Spleen (tissue), 11 donors: ENCODE measurements at regions not wholly inside any gene's neighbourhood (a gene's known extent, or its start where the extent isn't known, plus 50 kb on each side); places are given as distances from the start of the nearest gene placed in this dataset.

Source experiments
- DNase-seq: peaks from one replicate; pipeline ENCODE4 v3.0.0-alpha.2; 2020
- H3K27ac ChIP-seq, 8 donors: fragments of 200-600 bp; sonication (generic) in 7 of 8; 1 replicate in 4 of 8; 2 replicates in 4 of 8; pipeline versions ENCODE4 v1.5.0 to v1.8.0; 2016 to 2021; ENCODE audit warnings: inconsistent platforms in 4 of 8, mild to moderate bottlenecking in 4 of 8, moderate library complexity in 1 of 8
- H3K27me3 ChIP-seq, 7 donors: fragments of 200-600 bp; sonication (generic) in 6 of 7; replicated peaks in 1 of 7; 1 replicate in 4 of 7; 2 replicates in 3 of 7; pipeline versions ENCODE4 v1.5.0 to v1.8.0; 2016 to 2021; ENCODE audit warnings: inconsistent platforms in 3 of 7, mild to moderate bottlenecking in 1 of 7
- H3K36me3 ChIP-seq, 6 donors: fragments of 200-600 bp; sonication (generic) in 5 of 6; 1 replicate in 4 of 6; 2 replicates in 2 of 6; pipeline versions ENCODE4 v1.5.0 to v1.8.0; 2016 to 2021; ENCODE audit warnings: inconsistent platforms in 2 of 6
- H3K4me1 ChIP-seq, 6 donors: fragments of 200-600 bp; sonication (generic) in 5 of 6; 1 replicate in 3 of 6; 2 replicates in 3 of 6; pipeline versions ENCODE4 v1.5.0 to v1.8.0; 2016 to 2021; ENCODE audit warnings: inconsistent platforms in 3 of 6
- H3K4me3 ChIP-seq, 8 donors: fragments of 200-600 bp; sonication (generic) in 7 of 8; 1 replicate in 4 of 8; 2 replicates in 4 of 8; pipeline versions ENCODE4 v1.5.0 to v1.8.0; 2016 to 2021; ENCODE audit warnings: inconsistent platforms in 4 of 8, mild to moderate bottlenecking in 4 of 8, moderate library complexity in 2 of 8
- H3K9me3 ChIP-seq, 8 donors: fragments of 200-600 bp; sonication (generic) in 7 of 8; 1 replicate in 4 of 8; 2 replicates in 4 of 8; pipeline versions ENCODE4 v1.5.0 to v1.8.0; 2016 to 2021; ENCODE audit warnings: inconsistent platforms in 4 of 8
- CTCF ChIP-seq, 11 experiments: fragments of 200-600 bp in 7 of 11; fragments of 450-650 bp in 4 of 11; sonication (generic) in 4 of 11; IDR thresholded peaks in 8 of 11; conservative IDR thresholded peaks in 3 of 11; 1 replicate in 7 of 11; 2 replicates in 4 of 11; pipeline versions ENCODE4 v1.4.0 to v1.8.0; 2016 to 2021; ENCODE audit warnings: antibody characterized with exemption in 11 of 11, inconsistent platforms in 4 of 11, mild to moderate bottlenecking in 1 of 11
- POLR2A ChIP-seq, 3 donors: fragments of 450-650 bp; IDR thresholded peaks; one replicate each; pipeline ENCODE4 v1.5.1; 2017; ENCODE audit warnings: antibody characterized with exemption in 3 of 3, mild to moderate bottlenecking in 1 of 3
- POLR2AphosphoS5 ChIP-seq, 3 donors: sonication (generic); formaldehyde crosslinking; IDR thresholded peaks; one replicate each; pipeline ENCODE4 v1.5.1; 2017; ENCODE audit warnings: antibody characterized with exemption in 3 of 3
- WGBS, 5 donors: extraction: QIAGEN DNeasy Blood & Tissue Kit in 3 of 5; methylation state at CpG; one replicate each; pipeline versions ENCODE4 v1.1.5 to v1.1.7; 2013 to 2018; 5-methylcytosine and 5-hydroxymethylcytosine counted together
- intact Hi-C: fragments of 100-400 bp; cut with DNase I; formaldehyde crosslinking; loops from one replicate; pipeline ENCODE4 v1.15.0; 2023; ENCODE audit warnings: low total_unique reads
- donor health status: healthy with polysubstance abuse.
- donor health status: DM: no; HTN: no; CAD: no; lungs with moderate emphysema.
- donor health status: DM: no; HTN: no; CAD: no.
- donor health status: Bipolar disorder and iron deficiency.
- donor health status: healthy.
- donor health status: DM: no; HTN: no; CAD: no.
- donor health status: DM: yes; HTN: yes; CAD: no.

- no peak overlapping the region for H3K27ac ChIP-seq
- no peak overlapping the region for H3K4me3 ChIP-seq
- no peak for DNase-seq
- TF ChIP-seq POLR2AphosphoS5 (IDR thresholded peaks at IDR 0.05) (no peak), POLR2A (IDR thresholded peaks at IDR 0.05) (no peak), CTCF (IDR thresholded peaks at IDR 0.05 in 8 of 11, conservative IDR thresholded peaks at IDR 0.05 in 3 of 11) (no peak)
- no peaks in the 10 kb centered on the region for H3K36me3 ChIP-seq
- 82 to 89% (median 87%) methylated on average over 8 of the region's 8 CpGs for WGBS, 5 donors
- peaks cover 0 to 6% (median 0%) of the 10 kb centered on the region in 6 donors for H3K4me1 ChIP-seq
- H3K9me3 ChIP-seq = peaks cover 0 to 6% (median 0%) of the 10 kb centered on the region in 8 donors
- no peaks in the 10 kb centered on the region for H3K27me3 ChIP-seq
- intact Hi-C loops = no loop called here
Measured at GRCh38 chr12:115319446-115320040, 635.6 kb upstream of the TBX3 start.

- no peak for TF ChIP-seq POLR2AphosphoS5 (IDR thresholded peaks at IDR 0.05)
- no peak for TF ChIP-seq POLR2A (IDR thresholded peaks at IDR 0.05)
- TF ChIP-seq CTCF (IDR thresholded peaks at IDR 0.05 in 8 of 11, conservative IDR thresholded peaks at IDR 0.05 in 3 of 11) = no peak
- intact Hi-C loops = no loop called here
Measured at GRCh38 chr12:115313929-115314328, 630.0 kb upstream of the TBX3 start.

GRCh38 chr12:115312901-115313300 is 628.9 kb upstream of the TBX3 start:
- TF ChIP-seq POLR2AphosphoS5 (IDR thresholded peaks at IDR 0.05) (no peak), CTCF (IDR thresholded peaks at IDR 0.05 in 8 of 11, conservative IDR thresholded peaks at IDR 0.05 in 3 of 11) (no peak), POLR2A (IDR thresholded peaks at IDR 0.05) (no peak)
- H3K27ac ChIP-seq = no peak overlapping the region
- H3K36me3 ChIP-seq = no peaks in the 10 kb centered on the region
- DNase-seq = no peak
- no peak overlapping the region for H3K4me3 ChIP-seq
- no peaks in the 10 kb centered on the region for H3K4me1 ChIP-seq
- intact Hi-C loops = no loop called here
- no peaks in the 10 kb centered on the region for H3K27me3 ChIP-seq
- peaks cover 0 to 9% (median 0%) of the 10 kb centered on the region in 8 donors for H3K9me3 ChIP-seq
- 81 to 92% (median 87%) methylated on average over 3 of the region's 3 CpGs for WGBS, 5 donors

More at GRCh38 chr12:115313929-115314328, 630.0 kb upstream of the TBX3 start:
- Histone ChIP-seq H3K4me1 (no peaks in the 10 kb centered on the region), H3K27ac (no peak overlapping the region), H3K4me3 (no peak overlapping the region), H3K36me3 (no peaks in the 10 kb centered on the region), H3K27me3 (no peaks in the 10 kb centered on the region), H3K9me3 (peaks cover 0 to 9% (median 0%) of the 10 kb centered on the region in 8 donors)
- DNase-seq = no peak
- WGBS, 5 donors = 49 to 71% (median 64%) methylated on average over 2 of the region's 2 CpGs

GRCh38 chr12:115311875-115312274 is 627.9 kb upstream of the TBX3 start:
- 84 to 92% (median 86%) methylated on average over 4 of the region's 4 CpGs for WGBS, 5 donors
- intact Hi-C loops = no loop called here

More at GRCh38 chr12:115311875-115312274, 627.9 kb upstream of the TBX3 start:
- no peak for TF ChIP-seq POLR2AphosphoS5 (IDR thresholded peaks at IDR 0.05)
- TF ChIP-seq CTCF (IDR thresholded peaks at IDR 0.05 in 8 of 11, conservative IDR thresholded peaks at IDR 0.05 in 3 of 11) = no peak
- no peak for TF ChIP-seq POLR2A (IDR thresholded peaks at IDR 0.05)
- H3K9me3 ChIP-seq = peaks cover 0 to 9% (median 0%) of the 10 kb centered on the region in 8 donors
- no peak for DNase-seq
- no peaks in the 10 kb centered on the region for H3K4me1 ChIP-seq
- no peak overlapping the region for H3K4me3 ChIP-seq
- H3K27ac ChIP-seq = peak overlapping the region in 1 of 8 donors; percentile 7
- H3K27me3 ChIP-seq = no peaks in the 10 kb centered on the region
- no peaks in the 10 kb centered on the region for H3K36me3 ChIP-seq
